K562 (cell line): ENCODE measurements at regions not wholly inside any gene's neighbourhood (a gene's known extent, or its start where the extent isn't known, plus 50 kb on each side); places are given as distances from the start of the nearest gene placed in this dataset.

Source experiments
- ATAC-seq: fragments of 200-7000 bp; cut with Tn5 transposase; 3 replicates; pipeline ENCODE4 v1.9.1; 2020; ENCODE audit warnings: moderate library complexity
- BruUV-seq: library from RNA; stranded (reverse); fragments of 400-500 nt; replicated peaks from 2 replicates; lab custom pipeline; 2021; lab: Mats Ljungman, UMichigan
- CTCF ChIA-PET: fragments of 300-600 bp; formaldehyde crosslinking; extraction: SDS; loops from one replicate; lab custom pipeline; 2021; ENCODE audit warnings: low intra/inter-chr PET ratio; lab: Yijun Ruan, JAX
- POLR2A ChIA-PET: fragments of 300-600, 350-650 bp; sonication (Branson Sonifier 250); formaldehyde crosslinking; extraction: SDS; loops from one replicate; lab custom pipeline; 2021; ENCODE audit warnings: antibody characterized with exemption, inconsistent platforms; lab: Yijun Ruan, JAX
- DNase-seq, 4 experiments: peaks; one replicate each; pipeline versions ENCODE4 v3.0.0 to v3.0.0-alpha.2; 2011 to 2018; ENCODE audit warnings: low spot score in 3 of 4, mixed read lengths in 3 of 4; ENCODE audit errors: extremely low read depth in 1 of 4
- FAIRE-seq: peaks from 2 replicates; lab custom pipeline; 2011; peaks lifted over from hg19 to GRCh38; lab: Jason Lieb, UNC
- H2AFZ ChIP-seq: 2 replicates; pipeline ENCODE4 v1.6.0; 2011; ENCODE audit warnings: low read depth, low read length, control low read depth, inconsistent platforms
- H3K27ac ChIP-seq: fragments of 200-600 bp; 3 replicates; pipeline ENCODE4 v1.8.0; 2011; ENCODE audit warnings: low read depth, mild to moderate bottlenecking, control low read depth, inconsistent platforms, low read length, moderate library complexity, mixed read lengths; ENCODE audit errors: extremely low read depth
- H3K27me3 ChIP-seq, 2 experiments: fragments of 300-600 bp in 1 of 2; 2 replicates in 1 of 2; 3 replicates in 1 of 2; pipeline versions ENCODE4 v1.6.0 to v1.8.0; 2011; ENCODE audit warnings: inconsistent platforms in 2 of 2, low read length in 2 of 2, mild to moderate bottlenecking in 1 of 2, mixed read lengths in 1 of 2, moderate library complexity in 1 of 2; ENCODE audit not compliant: control insufficient read depth in 2 of 2, insufficient read depth in 2 of 2
- H3K36me3 ChIP-seq: fragments of 300-600 bp; 3 replicates; pipeline ENCODE4 v1.8.0; 2011; ENCODE audit warnings: mild to moderate bottlenecking, low read length, inconsistent platforms; ENCODE audit not compliant: control insufficient read depth, insufficient read depth
- H3K4me1 ChIP-seq, 2 experiments: fragments of 200-600 bp in 1 of 2; replicated peaks in 1 of 2; 2 replicates in 1 of 2; 3 replicates in 1 of 2; pipeline versions ENCODE4 v1.5.1 to v1.8.0; 2011; ENCODE audit warnings: inconsistent platforms in 2 of 2, low read length in 2 of 2, mild to moderate bottlenecking in 1 of 2, mixed read lengths in 1 of 2, moderate library complexity in 1 of 2; ENCODE audit not compliant: control insufficient read depth in 2 of 2, insufficient read depth in 2 of 2
- H3K4me2 ChIP-seq: 2 replicates; pipeline ENCODE4 v1.6.1; 2011; ENCODE audit warnings: low read length, control low read depth, inconsistent platforms, mixed read lengths; ENCODE audit not compliant: insufficient read depth
- H3K4me3 ChIP-seq: fragments of 200-600 bp; sonication (generic), shearing (Covaris generic); 2 replicates; pipeline ENCODE4 v1.5.1; 2016; ENCODE audit warnings: control low read depth, inconsistent platforms
- H3K79me2 ChIP-seq: fragments of 200-600 bp; 3 replicates; pipeline ENCODE4 v1.8.0; 2011; ENCODE audit warnings: low read length, inconsistent platforms; ENCODE audit not compliant: control insufficient read depth, insufficient read depth
- H3K9ac ChIP-seq, 2 experiments: 2 replicates each; pipeline versions ENCODE4 v1.6.0 to v1.6.1; 2011; ENCODE audit warnings: low read depth in 2 of 2, low read length in 2 of 2, control low read depth in 1 of 2, inconsistent platforms in 1 of 2, mild to moderate bottlenecking in 1 of 2, mixed read lengths in 1 of 2; ENCODE audit not compliant: insufficient read depth in 1 of 2
- H3K9me1 ChIP-seq: one replicate; pipeline ENCODE4 v1.6.0; 2011; ENCODE audit warnings: inconsistent platforms, mild to moderate bottlenecking, low read length, moderate library complexity; ENCODE audit not compliant: control insufficient read depth, insufficient read depth
- H3K9me3 ChIP-seq: replicated peaks from 2 replicates; pipeline ENCODE4 v1.5.1; 2011; ENCODE audit warnings: low read depth, low read length, inconsistent platforms; ENCODE audit not compliant: control insufficient read depth, insufficient read depth
- H4K20me1 ChIP-seq: replicated peaks from 2 replicates; pipeline ENCODE4 v1.6.1; 2011; ENCODE audit warnings: low read length, inconsistent platforms, mixed read lengths; ENCODE audit not compliant: control insufficient read depth, insufficient read depth
- BMI1 ChIP-seq: fragments of 150-350 bp; IDR thresholded peaks from 2 replicates; pipeline ENCODE4 v1.6.1; 2014; ENCODE audit warnings: low read length
- BRF1 ChIP-seq: IDR thresholded peaks from 3 replicates; pipeline ENCODE4 v1.6.1; 2011; ENCODE audit warnings: borderline replicate concordance, mild to moderate bottlenecking; ENCODE audit not compliant: insufficient read length; ENCODE audit errors: extremely low read depth
- C11orf30 ChIP-seq: fragments of 450-650 bp; IDR thresholded peaks from 2 replicates; pipeline ENCODE4 v1.6.1; 2016; ENCODE audit warnings: low read depth, mild to moderate bottlenecking
- CBFA2T2 ChIP-seq: fragments of 450-650 bp; conservative IDR thresholded peaks from 2 replicates; pipeline ENCODE4 v1.6.1; 2017; ENCODE audit warnings: mild to moderate bottlenecking
- CREBBP ChIP-seq: IDR thresholded peaks from one replicate; pipeline ENCODE4 v1.6.1; 2012; ENCODE audit warnings: low read depth, mild to moderate bottlenecking, control low read depth, inconsistent platforms, low read length
- EP400 ChIP-seq: fragments of 450-650 bp; IDR thresholded peaks from 2 replicates; pipeline ENCODE4 v1.6.1; 2017; ENCODE audit warnings: antibody characterized with exemption, mild to moderate bottlenecking, moderate library complexity
- FOXM1 ChIP-seq, 2 experiments: fragments of 450-650 bp in 1 of 2; sonication (generic) in 1 of 2; formaldehyde crosslinking in 1 of 2; IDR thresholded peaks; 2 replicates each; pipeline versions ENCODE4 v1.6.1 to v1.9.0; 2017 to 2022; ENCODE audit warnings: low read depth in 2 of 2, mild to moderate bottlenecking in 2 of 2, missing genetic modification reagents in 1 of 2, moderate library complexity in 1 of 2
- ILF3 ChIP-seq: fragments of 450-650 bp; IDR thresholded peaks from 2 replicates; pipeline ENCODE4 v1.6.1; 2018; ENCODE audit warnings: antibody characterized with exemption, mild to moderate bottlenecking, moderate library complexity, borderline replicate concordance
- NONO ChIP-seq, 2 experiments: fragments of 200-400 bp in 1 of 2; fragments of 450-650 bp in 1 of 2; formaldehyde crosslinking in 1 of 2; IDR thresholded peaks; 2 replicates each; pipeline ENCODE4 v1.6.1; 2017; ENCODE audit warnings: low read depth in 2 of 2, mild to moderate bottlenecking in 2 of 2, moderate library complexity in 2 of 2, low read length in 1 of 2
- SMARCA4 ChIP-seq: fragments of 450-650 bp; IDR thresholded peaks from 2 replicates; pipeline ENCODE4 v1.6.1; 2016
- U2AF1 ChIP-seq: fragments of 200-400 bp; formaldehyde crosslinking; optimal IDR thresholded peaks from 2 replicates; pipeline ENCODE3; 2017; ENCODE audit warnings: mild to moderate bottlenecking, low read depth, low read length, moderate library complexity
- ZBED1 ChIP-seq: IDR thresholded peaks from 2 replicates; pipeline ENCODE4 v1.6.1; 2014
- ZNF583 ChIP-seq: fragments of 250-450 bp; sonication (Bioruptor Pico); IDR thresholded peaks from 2 replicates; pipeline ENCODE4 v1.4.0; 2020
- ZNF699 ChIP-seq: fragments of 250-450 bp; sonication (Bioruptor Pico); IDR thresholded peaks from 2 replicates; pipeline ENCODE4 v1.8.0; 2021; ENCODE audit warnings: mild to moderate bottlenecking, moderate library complexity; ENCODE audit not compliant: insufficient replicate concordance
- ZSCAN32 ChIP-seq: fragments of 450-650 bp; formaldehyde crosslinking; IDR thresholded peaks from 2 replicates; pipeline ENCODE4 v1.4.0; 2020; ENCODE audit warnings: mild to moderate bottlenecking, moderate library complexity
- WGBS: fragments of 100-300 bp; shearing (Covaris generic); methylation state at CpG from one replicate; pipeline ENCODE4 v1.1.6; 2016; ENCODE audit warnings: low coverage, mixed read lengths; ENCODE audit not compliant: insufficient coverage; ENCODE audit errors: missing lambda C conversion rate; 5-methylcytosine and 5-hydroxymethylcytosine counted together
- in situ Hi-C: fragments of 300-500 bp; cut with MboI; formaldehyde crosslinking; loops from 4 replicates; pipeline ENCODE4 v1.15.0; 2018; ENCODE audit warnings: inconsistent platforms, mixed read lengths
- intact Hi-C: fragments of 100-400 bp; cut with micrococcal nuclease; formaldehyde crosslinking; loops from 2 replicates; pipeline ENCODE4 v1.14.2; 2022
- TF ChIP-seq, protein P1 (sequence below): fragments of 250-450 bp; sonication (Bioruptor Pico); IDR thresholded peaks from 2 replicates; pipeline ENCODE4 v1.5.0; 2021
- TF ChIP-seq, protein P2 (sequence below), 3 experiments: fragments of 200-800 bp in 1 of 3; fragments of 250-450 bp in 1 of 3; fragments of 450-650 bp in 1 of 3; sonication (Bioruptor Pico) in 1 of 3; sonication (Bioruptor generic) in 1 of 3; formaldehyde crosslinking in 1 of 3; IDR thresholded peaks; 2 replicates each; pipeline versions ENCODE4 v1.6.1 to v1.8.0; 2016 to 2022; ENCODE audit warnings: mild to moderate bottlenecking in 2 of 3, missing genetic modification characterization in 2 of 3, missing compliant biosample characterization in 1 of 3, moderate library complexity in 1 of 3

GRCh38 chr14:94975366-94975765 is 182.0 kb downstream of the DICER1 start:
- 6% methylated on average over 1 of the region's 1 CpG for WGBS
- ATAC-seq (no peak), FAIRE-seq (no peak), DNase-seq (no peak)
- POLR2A ChIA-PET, result no interaction called here
- no TSS peak for BruUV-seq
- intact Hi-C loops, result no loop called here
- H2AFZ ChIP-seq, result no peak overlapping the region
- no peaks in the 10 kb centered on the region for H3K79me2 ChIP-seq
- H3K4me3 ChIP-seq, result no peak overlapping the region
- no peaks in the 10 kb centered on the region for H3K9me3 ChIP-seq
- no peaks in the 10 kb centered on the region for H4K20me1 ChIP-seq
- no peak overlapping the region for H3K4me2 ChIP-seq
- H3K27me3 ChIP-seq, result no peaks in the 10 kb centered on the region; a peak in 1 of 5 replicates
- no peaks in the 10 kb centered on the region for H3K9me1 ChIP-seq
- no peaks in the 10 kb centered on the region for H3K4me1 ChIP-seq
- in situ Hi-C loops, result no loop called here
- CTCF ChIA-PET, result no interaction called here
- H3K9ac ChIP-seq, result no peak overlapping the region
- no peaks in the 10 kb centered on the region for H3K36me3 ChIP-seq
- H3K27ac ChIP-seq, result no peak overlapping the region
- TF ChIP-seq BMI1, result no peak
- no peak for TF ChIP-seq EP400
- TF ChIP-seq CREBBP, result no peak
- no peak for TF ChIP-seq SMARCA4
- TF ChIP-seq BRF1, result no peak
- no peak for TF ChIP-seq FOXM1 (IDR thresholded peaks at IDR 0.05; ENCODE audit: low read depth)
- TF ChIP-seq FOXM1 (CRISPR knock-in tag; IDR thresholded peaks at IDR 0.05; ENCODE audit: low read depth), result no peak
- TF ChIP-seq, protein P1, sequence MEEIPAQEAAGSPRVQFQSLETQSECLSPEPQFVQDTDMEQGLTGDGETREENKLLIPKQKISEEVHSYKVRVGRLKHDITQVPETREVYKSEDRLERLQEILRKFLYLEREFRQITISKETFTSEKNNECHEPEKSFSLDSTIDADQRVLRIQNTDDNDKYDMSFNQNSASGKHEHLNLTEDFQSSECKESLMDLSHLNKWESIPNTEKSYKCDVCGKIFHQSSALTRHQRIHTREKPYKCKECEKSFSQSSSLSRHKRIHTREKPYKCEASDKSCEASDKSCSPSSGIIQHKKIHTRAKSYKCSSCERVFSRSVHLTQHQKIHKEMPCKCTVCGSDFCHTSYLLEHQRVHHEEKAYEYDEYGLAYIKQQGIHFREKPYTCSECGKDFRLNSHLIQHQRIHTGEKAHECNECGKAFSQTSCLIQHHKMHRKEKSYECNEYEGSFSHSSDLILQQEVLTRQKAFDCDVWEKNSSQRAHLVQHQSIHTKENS, result no peak
- no peak for TF ChIP-seq U2AF1
- TF ChIP-seq ZNF583 (CRISPR knock-in tag), result no peak
- TF ChIP-seq ZBED1, result no peak
- no peak for TF ChIP-seq NONO (IDR thresholded peaks at IDR 0.05; ENCODE audit: low read depth in 2 of 2, low read length in 1 of 2)
- TF ChIP-seq ZSCAN32 (CRISPR knock-in tag), result no peak
- TF ChIP-seq ILF3, result no peak
- TF ChIP-seq ZNF699, result no peak
- TF ChIP-seq CBFA2T2, result no peak
- no peak for TF ChIP-seq C11orf30
- TF ChIP-seq, protein P2, sequence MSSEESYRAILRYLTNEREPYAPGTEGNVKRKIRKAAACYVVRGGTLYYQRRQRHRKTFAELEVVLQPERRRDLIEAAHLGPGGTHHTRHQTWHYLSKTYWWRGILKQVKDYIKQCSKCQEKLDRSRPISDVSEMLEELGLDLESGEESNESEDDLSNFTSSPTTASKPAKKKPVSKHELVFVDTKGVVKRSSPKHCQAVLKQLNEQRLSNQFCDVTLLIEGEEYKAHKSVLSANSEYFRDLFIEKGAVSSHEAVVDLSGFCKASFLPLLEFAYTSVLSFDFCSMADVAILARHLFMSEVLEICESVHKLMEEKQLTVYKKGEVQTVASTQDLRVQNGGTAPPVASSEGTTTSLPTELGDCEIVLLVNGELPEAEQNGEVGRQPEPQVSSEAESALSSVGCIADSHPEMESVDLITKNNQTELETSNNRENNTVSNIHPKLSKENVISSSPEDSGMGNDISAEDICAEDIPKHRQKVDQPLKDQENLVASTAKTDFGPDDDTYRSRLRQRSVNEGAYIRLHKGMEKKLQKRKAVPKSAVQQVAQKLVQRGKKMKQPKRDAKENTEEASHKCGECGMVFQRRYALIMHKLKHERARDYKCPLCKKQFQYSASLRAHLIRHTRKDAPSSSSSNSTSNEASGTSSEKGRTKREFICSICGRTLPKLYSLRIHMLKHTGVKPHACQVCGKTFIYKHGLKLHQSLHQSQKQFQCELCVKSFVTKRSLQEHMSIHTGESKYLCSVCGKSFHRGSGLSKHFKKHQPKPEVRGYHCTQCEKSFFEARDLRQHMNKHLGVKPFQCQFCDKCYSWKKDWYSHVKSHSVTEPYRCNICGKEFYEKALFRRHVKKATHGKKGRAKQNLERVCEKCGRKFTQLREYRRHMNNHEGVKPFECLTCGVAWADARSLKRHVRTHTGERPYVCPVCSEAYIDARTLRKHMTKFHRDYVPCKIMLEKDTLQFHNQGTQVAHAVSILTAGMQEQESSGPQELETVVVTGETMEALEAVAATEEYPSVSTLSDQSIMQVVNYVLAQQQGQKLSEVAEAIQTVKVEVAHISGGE (CRISPR knock-in tag; IDR thresholded peaks at IDR 0.05), result no peak
